Glomerular visceral epithelial cell (primary cell): ENCODE measurements at regions not wholly inside any gene's neighbourhood (a gene's known extent, or its start where the extent isn't known, plus 50 kb on each side); places are given as distances from the start of the nearest gene placed in this dataset.
A peak's percentile ranks its signal among the peaks of the same experiment; 100 is the strongest.

Experiments
- DNase-seq: peaks from one replicate; pipeline ENCODE4 v3.0.0-alpha.2; 2016; ENCODE audit errors: extremely low spot score

- DNase-seq, result no peak
Observed at GRCh38 chr13:102993348-102993747, 72.9 kb downstream of the SLC10A2 start.

GRCh38 chr13:102984210-102984609, 82.0 kb downstream of the SLC10A2 start:
- DNase-seq, result no peak

GRCh38 chr13:102983496-102983895, 82.7 kb downstream of the SLC10A2 start:
- peak; percentile 67 for DNase-seq

GRCh38 chr13:102980331-102980982, 85.8 kb downstream of the SLC10A2 start:
- DNase-seq, result no peak

- no peak for DNase-seq
Observed at GRCh38 chr13:102978168-102978567, 88.0 kb downstream of the SLC10A2 start.

GRCh38 chr13:102977471-102977870, 88.7 kb downstream of the SLC10A2 start:
- DNase-seq, result no peak

GRCh38 chr13:102974317-102975087, 91.7 kb downstream of the SLC10A2 start:
- no peak for DNase-seq

- no peak for DNase-seq
Observed at GRCh38 chr13:102972191-102972590, 94.0 kb downstream of the SLC10A2 start.

- no peak for DNase-seq
Observed at GRCh38 chr13:102970542-102970941, 95.7 kb downstream of the SLC10A2 start.

GRCh38 chr13:102968572-102969228, 97.5 kb downstream of the SLC10A2 start:
- no peak for DNase-seq

GRCh38 chr13:102965802-102966201, 100.4 kb downstream of the SLC10A2 start:
- no peak for DNase-seq

- no peak for DNase-seq
Observed at GRCh38 chr13:102962430-102962829, 103.8 kb downstream of the SLC10A2 start.

- no peak for DNase-seq
Observed at GRCh38 chr13:102960959-102961358, 105.3 kb downstream of the SLC10A2 start.

- no peak for DNase-seq
Observed at GRCh38 chr13:102956449-102956848, 109.8 kb downstream of the SLC10A2 start.

- DNase-seq, result no peak
Observed at GRCh38 chr13:102954350-102954749, 108.5 kb downstream of the ERCC5 start.

GRCh38 chr13:102951808-102952207, 106.0 kb downstream of the ERCC5 start:
- no peak for DNase-seq

- DNase-seq, result no peak
Observed at GRCh38 chr13:102947745-102948405, 102.0 kb downstream of the ERCC5 start.

GRCh38 chr13:102945886-102946285, 100.1 kb downstream of the ERCC5 start:
- no peak for DNase-seq

GRCh38 chr13:102945324-102945815, 99.5 kb downstream of the ERCC5 start:
- DNase-seq, result no peak

GRCh38 chr13:102944821-102945220, 99.0 kb downstream of the ERCC5 start:
- DNase-seq, result no peak

- no peak for DNase-seq
Observed at GRCh38 chr13:102940770-102941169, 94.9 kb downstream of the ERCC5 start.

- DNase-seq, result no peak
Observed at GRCh38 chr13:102940143-102940542, 94.3 kb downstream of the ERCC5 start.
